ENCODE measurements at regions not wholly inside any gene's neighbourhood (a gene's known extent, or its start where the extent isn't known, plus 50 kb on each side); places are given as distances from the start of the nearest gene placed in this dataset.
A peak's percentile ranks its signal among the peaks of the same experiment; 100 is the strongest.
"Not testable (repeated sequence)": the region's sequence is repeated elsewhere in the genome, so short reads cannot be mapped to it uniquely, and the experiment has no call there.

DNA sequence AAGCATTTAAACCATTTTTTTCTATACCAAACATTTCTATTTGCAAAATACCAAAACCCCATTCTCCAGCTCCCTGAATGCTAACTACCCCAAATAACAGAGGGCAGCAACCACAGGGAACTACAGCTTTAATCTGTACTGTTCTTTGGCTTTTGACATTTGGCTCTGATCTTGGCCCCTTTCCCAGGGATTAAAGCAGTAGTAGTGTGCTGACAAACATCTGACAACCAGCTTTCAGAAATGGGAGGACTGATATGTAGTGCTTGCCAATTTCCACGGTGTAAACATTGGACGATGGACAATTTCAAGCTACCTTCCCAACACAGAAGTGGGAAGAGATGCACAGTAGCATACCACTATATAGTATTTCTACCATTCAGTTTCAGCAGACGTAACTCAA, 88.4 kb upstream of the TEAD1 start:
- Mint-ChIP-seq H3K36me3 (ENCODE audit: low read depth) (no peaks in the 10 kb centered on the region), H3K4me1 (no peaks in the 10 kb centered on the region), H3K4me3 (no peak overlapping the region), H3K27me3 (peaks cover 17% of the 10 kb centered on the region), H3K27ac (no peak overlapping the region), H3K9me3 (no peaks in the 10 kb centered on the region)
- DNase-seq = no peak
- ChIA-PET POLR2A (no interaction called here), CTCF (interaction anchor here (1.1 kb wide), 1 partner anchor 8 kb away, joined by 3 read pairs; no protein-coding TSS in a partner anchor)

DNA sequence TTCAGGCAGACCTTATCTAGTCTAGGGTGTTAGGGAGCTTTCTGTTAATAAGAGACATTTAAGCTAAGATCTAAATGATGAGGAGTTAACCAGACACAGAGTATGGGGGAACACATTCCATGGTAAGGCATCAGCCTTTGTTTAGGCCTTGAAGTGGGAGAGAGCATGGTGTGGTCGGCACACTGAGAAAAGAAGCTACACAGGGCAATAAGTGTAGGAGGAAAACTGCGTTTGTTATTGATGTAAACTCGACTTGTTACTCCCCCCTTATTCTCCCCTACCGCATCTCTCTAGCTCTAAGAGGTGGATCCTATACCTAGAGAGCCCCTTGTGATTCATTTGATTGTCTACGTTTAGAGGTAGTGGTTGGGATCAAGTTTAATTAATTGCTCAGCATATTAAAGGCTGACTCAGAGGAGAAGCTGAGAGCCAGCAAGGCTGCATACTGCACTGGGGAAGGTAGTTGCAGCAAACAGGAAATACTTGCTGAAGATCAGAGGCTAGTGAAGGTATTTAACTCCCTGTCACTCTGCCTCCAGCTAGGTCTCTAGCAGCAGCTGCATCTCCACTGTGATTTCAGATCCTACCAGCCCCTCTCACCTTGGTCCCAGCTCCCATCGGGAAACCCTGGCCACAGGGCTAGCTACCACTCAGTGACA, 86.8 kb upstream of the TEAD1 start:
- Mint-ChIP-seq H3K27me3 (peaks cover 17% of the 10 kb centered on the region), H3K4me1 (no peaks in the 10 kb centered on the region), H3K9me3 (no peaks in the 10 kb centered on the region), H3K27ac (no peak overlapping the region), H3K4me3 (no peak overlapping the region), H3K36me3 (ENCODE audit: low read depth) (no peaks in the 10 kb centered on the region)
- ChIA-PET CTCF (no interaction called here), POLR2A (no interaction called here)
- DNase-seq = no peak

DNA sequence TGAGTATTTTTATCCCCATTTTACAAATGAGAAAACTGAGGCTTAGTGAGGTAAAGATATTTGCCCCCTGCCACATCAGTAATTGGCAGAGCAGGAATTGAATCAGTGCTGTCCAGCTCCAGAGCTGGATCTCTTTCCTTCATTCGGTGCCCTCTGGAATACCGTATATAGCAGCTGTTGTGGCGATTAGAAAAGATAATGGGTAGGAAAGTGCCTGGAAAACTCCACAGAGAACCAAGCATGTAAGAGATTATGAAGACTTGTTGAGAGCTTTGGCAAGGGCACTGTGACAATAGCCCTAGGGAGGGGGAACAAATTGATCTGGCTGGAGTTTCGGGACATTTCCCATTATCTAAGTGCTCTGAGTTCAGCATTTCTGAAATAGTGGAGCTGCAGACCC, 82.5 kb upstream of the TEAD1 start:
- Mint-ChIP-seq H3K4me1 (no peaks in the 10 kb centered on the region), H3K27me3 (peaks cover 11% of the 10 kb centered on the region), H3K4me3 (no peak overlapping the region), H3K36me3 (ENCODE audit: low read depth) (no peaks in the 10 kb centered on the region), H3K27ac (no peak overlapping the region), H3K9me3 (no peaks in the 10 kb centered on the region)
- ChIA-PET POLR2A (interaction anchor here (0.5 kb wide), 1 partner anchor 14 kb away, joined by 3 read pairs; no protein-coding TSS in a partner anchor), CTCF (interaction anchor here (1.2 kb wide), 1 partner anchor 311 kb away, joined by 3 read pairs; no protein-coding TSS in a partner anchor)
- DNase-seq = no peak

DNA sequence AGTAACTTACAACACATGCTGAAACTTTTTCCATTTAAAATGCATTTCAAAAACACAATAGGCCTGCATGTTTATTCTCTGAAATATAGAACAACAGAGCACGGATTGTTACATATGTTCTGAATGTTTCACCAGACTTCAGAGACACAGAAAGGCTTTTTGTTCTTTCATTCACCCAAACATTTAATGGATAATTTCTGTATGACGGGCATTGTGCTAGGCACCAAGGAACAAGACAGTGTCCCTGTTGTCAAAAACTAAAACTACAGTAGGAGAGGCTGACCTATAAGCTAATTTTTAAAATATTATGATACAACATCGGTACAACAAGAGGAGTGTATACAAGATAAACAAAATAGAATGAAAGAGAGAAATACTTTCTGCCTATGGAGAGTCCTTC, 81.9 kb upstream of the TEAD1 start:
- ChIA-PET CTCF (interaction anchor here (1.2 kb wide), 1 partner anchor 311 kb away, joined by 3 read pairs; no protein-coding TSS in a partner anchor), POLR2A (no interaction called here)
- Mint-ChIP-seq H3K4me1 (no peaks in the 10 kb centered on the region), H3K27me3 (peaks cover 14% of the 10 kb centered on the region), H3K4me3 (no peak overlapping the region), H3K9me3 (no peaks in the 10 kb centered on the region), H3K27ac (no peak overlapping the region), H3K36me3 (ENCODE audit: low read depth) (no peaks in the 10 kb centered on the region)
- no peak for DNase-seq

DNA sequence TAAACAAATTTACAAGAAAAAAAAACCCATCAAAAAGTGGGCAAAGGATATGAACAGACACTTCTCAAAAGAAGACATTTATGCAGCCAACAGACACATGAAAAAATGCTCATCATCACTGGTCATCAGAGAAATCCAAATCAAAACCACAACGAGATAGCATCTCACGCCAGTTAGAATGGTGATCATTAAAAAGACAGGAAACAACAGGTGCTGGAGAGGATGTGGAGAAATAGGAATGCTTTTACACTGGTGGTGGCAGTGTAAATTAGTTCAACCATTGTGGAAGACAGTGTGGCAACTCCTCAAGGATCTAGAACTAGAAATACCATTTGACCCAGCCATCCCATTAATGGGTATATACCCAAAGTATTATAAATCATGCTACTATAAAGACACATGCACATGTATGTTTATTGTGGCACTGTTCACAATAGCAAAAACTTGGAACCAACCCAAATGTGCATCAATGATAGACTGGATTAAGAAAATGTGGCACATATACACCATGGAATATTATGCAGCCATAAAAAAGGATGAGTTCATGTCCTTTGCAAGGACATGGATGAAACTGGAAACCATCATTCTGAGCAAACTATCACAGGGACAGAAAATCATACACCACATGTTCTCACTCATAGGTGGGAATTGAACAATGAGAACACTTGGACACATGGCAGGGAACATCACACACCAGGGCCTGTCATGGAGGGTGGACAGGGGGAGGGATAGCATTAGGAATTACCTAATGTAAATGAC, 79.0 kb upstream of the TEAD1 start:
- H3K36me3 Mint-ChIP-seq (ENCODE audit: low read depth); DNase-seq; CTCF ChIA-PET; POLR2A ChIA-PET; H3K9me3 Mint-ChIP-seq; H3K27ac Mint-ChIP-seq; H3K4me3 Mint-ChIP-seq; H3K4me1 Mint-ChIP-seq: not testable (repeated sequence)
- peaks cover 12% of the 10 kb centered on the region for H3K27me3 Mint-ChIP-seq

DNA sequence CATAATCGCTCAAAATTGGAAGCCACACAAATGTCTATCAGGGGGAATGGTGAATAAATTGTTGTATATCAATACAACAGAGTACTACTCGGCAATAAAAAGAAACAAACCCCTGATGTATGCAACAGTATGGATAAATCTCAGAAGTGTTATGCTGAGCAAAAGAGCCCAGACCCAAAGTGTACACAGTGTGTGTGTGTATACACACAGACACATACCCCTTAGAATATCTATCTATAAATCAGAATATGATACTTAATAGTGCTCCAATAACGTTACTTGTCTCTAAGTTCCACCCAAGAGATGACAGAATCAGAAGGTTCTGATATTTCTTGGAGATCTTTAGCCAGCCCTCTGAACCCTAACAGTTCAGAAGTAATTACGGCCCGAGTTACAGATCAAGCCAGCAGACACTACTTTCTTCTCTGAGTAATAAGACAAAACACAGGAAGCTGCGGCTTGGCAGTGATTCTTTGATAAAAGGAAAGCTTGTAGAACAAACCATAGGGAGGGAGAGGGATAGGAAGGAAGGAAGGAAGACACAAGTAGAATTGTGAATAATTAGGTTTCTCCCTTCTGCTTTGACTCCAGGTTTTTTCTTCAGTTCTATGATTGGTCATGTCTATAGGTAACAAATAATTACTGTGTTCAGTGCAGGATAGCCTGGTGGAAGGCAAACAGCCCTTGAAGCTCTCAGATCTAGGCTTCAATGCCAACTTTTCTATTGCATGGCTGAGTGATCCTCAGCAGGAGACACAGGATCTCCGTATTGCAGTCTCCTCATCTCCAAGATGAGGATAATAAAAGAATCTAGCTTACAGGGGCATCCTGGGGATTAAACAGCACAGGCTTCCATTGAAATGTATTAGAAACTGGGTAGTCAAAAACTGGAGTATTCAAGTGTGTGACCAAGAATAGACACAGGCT, 75.6 kb upstream of the TEAD1 start:
- CTCF ChIA-PET = interaction anchor here (0.6 to 1.9 kb wide), 6 partner anchors 12 to 294 kb away, joined by 3 to 8 read pairs (median 4); no protein-coding TSS in a partner anchor
- POLR2A ChIA-PET = no interaction called here
- no peak overlapping the region for H3K27ac Mint-ChIP-seq
- no peaks in the 10 kb centered on the region for H3K9me3 Mint-ChIP-seq
- peak; percentile 15 for DNase-seq
- H3K27me3 Mint-ChIP-seq = peaks cover 22% of the 10 kb centered on the region
- H3K4me3 Mint-ChIP-seq = no peak overlapping the region
- peaks cover 8% of the 10 kb centered on the region for H3K4me1 Mint-ChIP-seq
- H3K36me3 Mint-ChIP-seq (ENCODE audit: low read depth) = no peaks in the 10 kb centered on the region

DNA sequence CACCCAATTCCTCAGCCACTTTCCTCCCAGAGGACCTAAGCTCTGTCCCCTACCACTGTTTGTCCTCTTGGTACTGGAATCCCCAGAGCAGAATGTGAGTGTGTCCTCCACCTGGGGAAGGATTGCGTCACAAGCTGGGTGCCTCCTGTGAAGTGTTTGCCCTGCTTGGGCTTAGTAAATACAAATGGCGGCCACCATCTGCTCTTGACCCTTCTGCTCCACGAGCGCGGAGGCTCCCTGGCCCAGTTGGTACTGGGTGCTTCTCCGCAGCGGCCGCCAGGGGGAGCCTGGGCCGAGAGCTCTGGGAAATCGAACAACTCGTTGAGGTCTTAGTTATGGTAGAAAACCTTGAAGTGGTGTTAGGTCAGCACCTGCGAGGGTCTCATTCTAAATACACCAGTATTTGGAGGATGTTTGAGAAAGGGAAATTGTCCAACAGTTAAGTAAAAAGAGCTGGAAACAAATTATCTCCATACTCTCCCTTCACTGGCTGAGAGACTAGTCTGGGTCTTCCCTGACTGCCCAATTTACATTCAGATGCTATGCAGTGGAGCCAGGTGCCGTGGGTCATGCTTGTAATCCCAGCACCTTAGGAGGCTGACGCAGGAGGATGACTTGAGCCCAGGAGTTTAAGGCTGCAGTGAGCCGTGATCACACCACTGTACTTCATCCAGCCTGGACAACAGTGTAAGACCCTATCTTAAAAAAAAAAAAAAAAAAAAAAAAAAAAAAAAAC, 74.6 kb upstream of the TEAD1 start:
- H3K27me3 Mint-ChIP-seq = peaks cover 25% of the 10 kb centered on the region
- no peaks in the 10 kb centered on the region for H3K36me3 Mint-ChIP-seq (ENCODE audit: low read depth)
- ChIA-PET POLR2A (no interaction called here), CTCF (interaction anchor here (0.9 to 1.9 kb wide), 8 partner anchors 11 to 303 kb away, joined by 3 to 8 read pairs (median 4); no protein-coding TSS in a partner anchor)
- H3K27ac Mint-ChIP-seq = no peak overlapping the region
- H3K9me3 Mint-ChIP-seq = no peaks in the 10 kb centered on the region
- no peak overlapping the region for H3K4me3 Mint-ChIP-seq
- H3K4me1 Mint-ChIP-seq = peaks cover 8% of the 10 kb centered on the region
- DNase-seq = peak; percentile 45

DNA sequence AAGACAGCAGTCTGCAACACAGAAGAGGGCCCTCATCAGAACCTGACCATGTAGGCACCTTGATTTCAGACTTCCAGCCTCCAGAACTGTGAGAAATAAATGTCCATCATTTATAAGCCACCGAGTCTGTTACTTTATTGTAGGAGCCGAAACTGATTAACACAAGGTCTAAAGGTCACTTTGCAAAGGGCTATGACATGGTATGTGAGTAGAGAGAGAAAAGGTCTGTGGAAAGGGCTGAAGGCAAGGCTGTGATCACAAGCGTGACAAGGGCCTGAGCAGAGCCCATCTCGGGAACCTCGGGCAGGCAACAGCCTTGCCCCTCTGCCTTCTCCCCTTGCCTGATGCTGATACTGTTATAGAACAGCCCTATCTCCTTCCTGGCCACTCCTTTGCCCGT, 73.4 kb upstream of the TEAD1 start:
- Mint-ChIP-seq H3K4me3 (no peak overlapping the region), H3K4me1 (peaks cover 8% of the 10 kb centered on the region), H3K36me3 (ENCODE audit: low read depth) (no peaks in the 10 kb centered on the region), H3K27ac (no peak overlapping the region), H3K9me3 (no peaks in the 10 kb centered on the region), H3K27me3 (peaks cover 28% of the 10 kb centered on the region)
- DNase-seq = no peak
- ChIA-PET POLR2A (no interaction called here), CTCF (interaction anchor here (0.7 to 1.7 kb wide), 2 partner anchors 9 to 172 kb away, joined by 4 to 5 read pairs; no protein-coding TSS in a partner anchor)

DNA sequence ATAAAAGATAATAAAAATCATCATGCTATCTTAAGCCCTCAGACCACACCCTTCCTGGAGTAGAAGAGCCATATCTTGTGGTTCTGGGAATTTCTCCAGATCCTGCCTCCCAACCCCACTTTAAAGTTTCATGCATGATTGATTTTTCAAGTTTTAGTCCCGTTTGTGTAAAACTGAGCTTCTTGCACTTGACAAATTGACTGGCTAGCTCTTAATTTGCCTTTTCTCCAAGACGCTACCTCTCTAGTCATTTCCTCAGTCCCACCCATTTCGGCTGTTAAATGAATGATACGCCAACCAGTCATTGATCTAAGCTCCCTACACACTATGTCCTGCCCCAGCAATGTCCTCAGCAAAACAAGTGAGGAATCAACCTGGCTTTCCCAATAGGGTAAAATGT, 71.8 kb upstream of the TEAD1 start:
- H3K27ac Mint-ChIP-seq = no peak overlapping the region
- CTCF ChIA-PET = no interaction called here
- POLR2A ChIA-PET = no interaction called here
- H3K4me3 Mint-ChIP-seq = no peak overlapping the region
- H3K36me3 Mint-ChIP-seq (ENCODE audit: low read depth) = no peaks in the 10 kb centered on the region
- H3K4me1 Mint-ChIP-seq = peaks cover 8% of the 10 kb centered on the region
- no peaks in the 10 kb centered on the region for H3K9me3 Mint-ChIP-seq
- DNase-seq = no peak
- peaks cover 30% of the 10 kb centered on the region for H3K27me3 Mint-ChIP-seq

DNA sequence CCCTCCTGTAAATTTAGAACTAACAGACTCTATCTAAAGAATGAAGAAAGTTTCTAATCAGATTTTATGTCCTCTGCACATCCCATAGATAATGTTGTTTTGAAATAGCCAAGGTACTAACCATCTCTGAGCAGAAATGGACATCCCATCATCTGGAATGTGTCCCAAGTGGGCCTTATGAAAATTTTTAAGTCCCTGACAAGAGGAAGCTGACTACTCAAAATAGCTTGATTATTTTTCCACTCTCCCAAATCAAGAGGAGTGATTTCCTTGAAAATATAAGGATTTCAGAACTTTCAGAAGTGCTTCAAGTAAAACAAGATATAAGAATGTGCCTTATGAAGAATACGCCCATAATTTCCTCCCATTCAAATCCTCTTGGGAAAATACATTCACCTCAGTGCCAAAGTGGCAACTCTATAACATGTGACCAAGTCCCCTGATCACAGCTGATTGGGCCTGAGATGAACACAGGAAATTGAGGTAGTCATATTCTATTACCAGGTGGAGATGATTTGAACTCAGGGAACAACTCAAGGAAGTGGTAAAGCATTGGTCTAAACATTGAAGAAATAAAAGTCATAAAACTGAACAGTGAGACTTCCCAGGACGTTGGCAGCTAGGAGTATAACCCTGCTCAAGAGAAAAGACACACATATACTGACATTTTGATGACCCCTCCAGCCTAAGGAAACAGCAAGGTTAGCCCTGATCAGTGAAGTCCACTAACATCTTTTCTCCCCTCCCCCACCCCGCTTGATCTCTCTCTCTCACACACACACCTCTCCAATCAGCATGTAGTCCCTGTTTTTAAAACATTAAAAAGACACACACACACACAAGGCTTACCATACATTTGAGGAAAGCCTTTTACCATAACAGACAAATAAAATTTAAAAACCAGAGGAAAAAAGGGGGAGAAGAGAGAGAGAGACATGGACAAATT, 70.8 kb upstream of the TEAD1 start:
- Mint-ChIP-seq H3K9me3 (no peaks in the 10 kb centered on the region), H3K36me3 (ENCODE audit: low read depth) (no peaks in the 10 kb centered on the region), H3K27ac (no peak overlapping the region), H3K4me3 (no peak overlapping the region), H3K27me3 (peaks cover 30% of the 10 kb centered on the region), H3K4me1 (peaks cover 6% of the 10 kb centered on the region)
- DNase-seq = no peak
- ChIA-PET POLR2A (no interaction called here), CTCF (interaction anchor here (1.8 kb wide), 1 partner anchor 285 kb away, joined by 4 read pairs; no protein-coding TSS in a partner anchor)

DNA sequence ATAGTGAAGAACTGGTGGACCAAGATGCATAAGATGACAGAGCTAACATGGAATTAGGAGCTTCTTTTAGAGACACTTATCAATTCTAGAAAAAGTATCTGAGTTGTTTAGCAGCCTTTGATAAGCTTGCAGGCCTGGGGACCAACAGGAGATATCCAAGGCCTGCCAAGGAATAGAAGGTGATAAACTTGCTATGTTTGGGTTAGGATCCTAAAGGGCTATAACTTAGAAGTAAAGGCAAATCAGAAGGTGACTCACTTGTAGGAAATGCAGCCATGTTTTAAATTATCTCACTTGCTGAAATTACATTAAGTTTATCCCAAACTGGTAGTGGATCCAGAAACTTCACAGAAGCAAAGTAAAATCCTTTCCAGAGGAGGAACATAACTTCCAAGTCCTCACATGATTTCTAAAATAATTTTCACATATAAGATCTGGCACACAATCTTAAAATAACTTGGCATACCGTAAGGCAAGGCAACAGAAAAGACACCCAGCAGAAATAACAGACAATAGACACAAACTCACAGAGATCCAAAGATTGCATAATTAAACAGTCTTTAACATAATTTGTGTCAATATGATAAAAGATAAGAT, 69.6 kb upstream of the TEAD1 start:
- POLR2A ChIA-PET = no interaction called here
- Mint-ChIP-seq H3K9me3 (no peaks in the 10 kb centered on the region), H3K4me3 (no peak overlapping the region), H3K4me1 (no peaks in the 10 kb centered on the region), H3K27ac (no peak overlapping the region), H3K27me3 (peaks cover 30% of the 10 kb centered on the region), H3K36me3 (ENCODE audit: low read depth) (no peaks in the 10 kb centered on the region)
- CTCF ChIA-PET = interaction anchor here (1.8 kb wide), 1 partner anchor 284 kb away, joined by 4 read pairs; no protein-coding TSS in a partner anchor
- DNase-seq = no peak

All from activated CD4-positive, alpha-beta T cell treated with anti-CD3 and anti-CD28 coated beads, Interleukin-2, amount 10 ng/mL, durations not matched to agents 7 days and 5 days (primary cell).